ENCODE measurements at regions not wholly inside any gene's neighbourhood (a gene's known extent, or its start where the extent isn't known, plus 50 kb on each side); places are given as distances from the start of the nearest gene placed in this dataset.

DNA sequence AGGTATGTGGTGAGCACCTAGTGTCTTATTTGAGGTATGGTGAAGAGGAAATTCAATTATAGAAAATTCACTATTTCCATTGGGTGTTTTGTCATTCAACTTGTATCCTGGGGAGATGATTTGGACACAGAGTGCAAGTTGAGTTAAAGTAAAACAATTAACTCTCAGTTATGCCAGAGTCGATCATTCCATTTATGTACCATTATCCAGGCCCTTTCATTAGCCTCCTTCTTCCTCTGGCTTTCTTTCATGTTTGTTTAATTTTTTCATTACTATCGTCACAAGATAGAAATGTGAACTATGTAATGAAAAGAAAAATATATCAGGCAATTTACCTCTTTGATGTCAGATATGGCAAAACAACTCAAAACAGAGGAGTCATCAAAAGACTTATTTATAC, 1347.2 kb upstream of the NUDT12 start:
- TF ChIP-seq, protein P1, sequence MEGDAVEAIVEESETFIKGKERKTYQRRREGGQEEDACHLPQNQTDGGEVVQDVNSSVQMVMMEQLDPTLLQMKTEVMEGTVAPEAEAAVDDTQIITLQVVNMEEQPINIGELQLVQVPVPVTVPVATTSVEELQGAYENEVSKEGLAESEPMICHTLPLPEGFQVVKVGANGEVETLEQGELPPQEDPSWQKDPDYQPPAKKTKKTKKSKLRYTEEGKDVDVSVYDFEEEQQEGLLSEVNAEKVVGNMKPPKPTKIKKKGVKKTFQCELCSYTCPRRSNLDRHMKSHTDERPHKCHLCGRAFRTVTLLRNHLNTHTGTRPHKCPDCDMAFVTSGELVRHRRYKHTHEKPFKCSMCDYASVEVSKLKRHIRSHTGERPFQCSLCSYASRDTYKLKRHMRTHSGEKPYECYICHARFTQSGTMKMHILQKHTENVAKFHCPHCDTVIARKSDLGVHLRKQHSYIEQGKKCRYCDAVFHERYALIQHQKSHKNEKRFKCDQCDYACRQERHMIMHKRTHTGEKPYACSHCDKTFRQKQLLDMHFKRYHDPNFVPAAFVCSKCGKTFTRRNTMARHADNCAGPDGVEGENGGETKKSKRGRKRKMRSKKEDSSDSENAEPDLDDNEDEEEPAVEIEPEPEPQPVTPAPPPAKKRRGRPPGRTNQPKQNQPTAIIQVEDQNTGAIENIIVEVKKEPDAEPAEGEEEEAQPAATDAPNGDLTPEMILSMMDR (IDR thresholded peaks at IDR 0.05; ENCODE audit: unreplicated experiment) = no peak
- Mint-ChIP-seq H3K4me3 (ENCODE audit: unreplicated experiment) (no peak overlapping the region), H3K36me3 (ENCODE audit: low read depth, unreplicated experiment) (no peaks in the 10 kb centered on the region), H3K4me1 (ENCODE audit: unreplicated experiment) (no peaks in the 10 kb centered on the region), H3K9me3 (ENCODE audit: unreplicated experiment) (no peaks in the 10 kb centered on the region), H3K27me3 (ENCODE audit: unreplicated experiment) (no peaks in the 10 kb centered on the region), H3K27ac (ENCODE audit: unreplicated experiment) (no peak overlapping the region)
- no peak for DNase-seq (ENCODE audit: low spot score)

DNA sequence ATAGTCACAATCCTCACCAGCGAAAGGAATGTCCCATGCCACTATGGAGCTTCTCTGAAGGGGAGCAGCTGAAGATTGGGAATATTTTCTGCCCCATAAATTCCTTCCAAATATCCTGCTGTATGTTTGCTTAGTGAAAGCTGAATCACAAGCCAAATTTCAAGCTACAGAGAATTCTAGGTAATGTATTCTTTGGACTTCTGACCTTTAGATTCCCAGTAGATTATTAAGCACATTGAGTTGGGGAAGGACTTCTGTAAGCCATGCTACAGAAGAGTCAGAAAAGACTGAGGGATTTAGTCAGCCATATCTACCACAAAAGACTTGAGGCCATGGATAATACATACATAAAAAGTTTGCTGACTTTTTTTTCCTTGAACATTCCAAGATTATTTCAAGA, 1342.0 kb upstream of the NUDT12 start:
- no peaks in the 10 kb centered on the region for H3K27me3 Mint-ChIP-seq (ENCODE audit: unreplicated experiment)
- H3K4me1 Mint-ChIP-seq (ENCODE audit: unreplicated experiment) = no peaks in the 10 kb centered on the region
- no peak for DNase-seq (ENCODE audit: low spot score)
- TF ChIP-seq, protein P1 (IDR thresholded peaks at IDR 0.05; ENCODE audit: unreplicated experiment) = no peak
- no peak overlapping the region for H3K4me3 Mint-ChIP-seq (ENCODE audit: unreplicated experiment)
- no peaks in the 10 kb centered on the region for H3K9me3 Mint-ChIP-seq (ENCODE audit: unreplicated experiment)
- H3K27ac Mint-ChIP-seq (ENCODE audit: unreplicated experiment) = no peak overlapping the region
- no peaks in the 10 kb centered on the region for H3K36me3 Mint-ChIP-seq (ENCODE audit: low read depth, unreplicated experiment)

DNA sequence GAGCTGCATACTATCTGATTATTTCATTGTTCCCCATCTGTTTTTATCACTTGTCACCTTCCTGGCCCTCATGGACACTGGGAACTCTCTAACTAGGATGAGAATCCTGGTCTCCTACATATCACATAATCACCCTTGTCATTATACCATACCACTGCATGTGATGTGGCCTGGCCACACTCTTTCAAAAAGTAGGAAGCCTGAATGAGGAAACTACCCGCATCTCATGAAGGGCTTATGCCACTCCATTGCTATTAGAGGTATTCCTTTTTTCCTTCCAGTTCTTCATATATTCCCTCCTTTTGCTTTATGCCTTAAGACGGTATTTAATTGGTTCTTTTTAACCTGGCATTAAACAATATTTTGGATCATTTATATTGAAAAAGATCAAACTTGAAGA, 1341.4 kb upstream of the NUDT12 start:
- no peak overlapping the region for H3K4me3 Mint-ChIP-seq (ENCODE audit: unreplicated experiment)
- no peaks in the 10 kb centered on the region for H3K27me3 Mint-ChIP-seq (ENCODE audit: unreplicated experiment)
- H3K27ac Mint-ChIP-seq (ENCODE audit: unreplicated experiment) = no peak overlapping the region
- no peaks in the 10 kb centered on the region for H3K9me3 Mint-ChIP-seq (ENCODE audit: unreplicated experiment)
- TF ChIP-seq, protein P1 (IDR thresholded peaks at IDR 0.05; ENCODE audit: unreplicated experiment) = no peak
- DNase-seq (ENCODE audit: low spot score) = no peak
- no peaks in the 10 kb centered on the region for H3K36me3 Mint-ChIP-seq (ENCODE audit: low read depth, unreplicated experiment)
- H3K4me1 Mint-ChIP-seq (ENCODE audit: unreplicated experiment) = no peaks in the 10 kb centered on the region

DNA sequence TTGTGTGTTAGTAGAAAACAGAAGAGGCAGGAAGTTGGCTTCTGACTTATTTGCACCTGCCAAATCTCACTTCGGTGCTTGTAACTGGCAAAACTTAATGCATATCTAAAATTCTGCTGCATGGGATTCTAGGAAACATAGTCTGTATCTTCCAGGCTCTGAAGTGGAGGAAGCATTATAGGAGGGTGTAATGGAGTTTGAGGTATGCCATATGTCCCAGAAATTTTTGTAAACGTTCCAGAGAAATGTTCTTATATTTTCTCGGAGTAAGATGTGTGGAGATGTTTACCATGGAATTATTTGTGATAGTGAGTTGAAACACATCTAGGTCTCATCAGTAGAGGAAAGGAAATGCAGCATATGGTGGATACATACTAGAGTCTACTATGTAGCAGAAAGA, 1329.0 kb upstream of the NUDT12 start:
- Mint-ChIP-seq H3K4me3 (ENCODE audit: unreplicated experiment) (no peak overlapping the region), H3K4me1 (ENCODE audit: unreplicated experiment) (no peaks in the 10 kb centered on the region), H3K9me3 (ENCODE audit: unreplicated experiment) (no peaks in the 10 kb centered on the region), H3K27me3 (ENCODE audit: unreplicated experiment) (no peaks in the 10 kb centered on the region), H3K36me3 (ENCODE audit: low read depth, unreplicated experiment) (no peaks in the 10 kb centered on the region), H3K27ac (ENCODE audit: unreplicated experiment) (peak overlapping the region; percentile 27)
- no peak for DNase-seq (ENCODE audit: low spot score)
- TF ChIP-seq, protein P1 (IDR thresholded peaks at IDR 0.05; ENCODE audit: unreplicated experiment) = no peak

DNA sequence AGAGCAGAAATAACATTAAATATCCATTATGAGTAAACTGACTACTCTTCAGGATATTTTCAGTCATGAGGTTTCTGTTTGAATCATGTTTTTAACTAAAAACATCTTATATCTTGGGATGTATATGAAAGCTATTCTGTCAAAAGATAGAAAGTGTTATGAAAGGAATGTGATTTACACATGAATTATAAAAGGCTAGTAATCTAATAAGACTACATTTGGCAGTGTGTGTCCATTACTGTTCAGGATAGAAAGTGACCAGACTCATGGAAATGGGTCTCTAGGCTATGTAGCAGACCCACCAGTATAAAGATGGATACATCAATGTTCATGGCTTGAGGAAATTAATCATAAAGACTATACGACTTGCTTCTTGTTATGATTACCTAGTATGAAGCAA, 1328.2 kb upstream of the NUDT12 start:
- DNase-seq (ENCODE audit: low spot score) = no peak
- no peaks in the 10 kb centered on the region for H3K27me3 Mint-ChIP-seq (ENCODE audit: unreplicated experiment)
- no peak overlapping the region for H3K27ac Mint-ChIP-seq (ENCODE audit: unreplicated experiment)
- no peaks in the 10 kb centered on the region for H3K36me3 Mint-ChIP-seq (ENCODE audit: low read depth, unreplicated experiment)
- TF ChIP-seq, protein P1 (IDR thresholded peaks at IDR 0.05; ENCODE audit: unreplicated experiment) = no peak
- H3K4me1 Mint-ChIP-seq (ENCODE audit: unreplicated experiment) = no peaks in the 10 kb centered on the region
- H3K9me3 Mint-ChIP-seq (ENCODE audit: unreplicated experiment) = no peaks in the 10 kb centered on the region
- H3K4me3 Mint-ChIP-seq (ENCODE audit: unreplicated experiment) = no peak overlapping the region

Measured in endothelial cell (in vitro differentiated cells).